ENCODE measurements at regions not wholly inside any gene's neighbourhood (a gene's known extent, or its start where the extent isn't known, plus 50 kb on each side); places are given as distances from the start of the nearest gene placed in this dataset.

DNA sequence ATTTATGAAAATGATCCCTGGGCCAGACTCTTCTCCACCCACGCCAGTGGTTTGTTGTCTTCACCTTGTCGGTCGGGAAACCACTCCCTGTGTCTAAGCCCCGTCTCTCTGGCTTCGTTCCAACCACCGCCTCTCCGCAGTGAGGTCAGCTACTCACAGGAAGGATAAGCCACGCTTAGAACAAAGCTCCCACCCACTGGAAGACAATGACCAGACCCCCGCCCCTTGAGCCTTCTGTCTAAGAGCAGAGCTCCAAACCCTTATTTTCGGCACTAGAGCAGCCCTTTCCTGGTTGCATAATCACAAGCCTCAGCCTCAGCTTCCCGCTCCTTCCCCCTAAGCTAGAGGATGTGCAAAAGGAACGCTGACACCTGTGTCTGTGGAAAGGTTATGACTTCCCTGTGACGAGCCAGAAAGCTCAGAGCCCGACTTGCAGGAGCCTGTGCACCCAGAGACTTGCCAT lies 114.9 kb upstream of the MEF2A start:
- Histone ChIP-seq H3K27me3 (ENCODE audit: control insufficient read depth, insufficient read depth, low read length) (no peaks in the 10 kb centered on the region), H3K36me3 (ENCODE audit: control insufficient read depth, insufficient read depth, low read length) (no peaks in the 10 kb centered on the region), H3K4me3 (ENCODE audit: low read depth, low read length) (no peak overlapping the region)
- DNase-seq (ENCODE audit: low read depth) (peak; percentile 75), FAIRE-seq (no peak)
- TF ChIP-seq, protein P1, sequence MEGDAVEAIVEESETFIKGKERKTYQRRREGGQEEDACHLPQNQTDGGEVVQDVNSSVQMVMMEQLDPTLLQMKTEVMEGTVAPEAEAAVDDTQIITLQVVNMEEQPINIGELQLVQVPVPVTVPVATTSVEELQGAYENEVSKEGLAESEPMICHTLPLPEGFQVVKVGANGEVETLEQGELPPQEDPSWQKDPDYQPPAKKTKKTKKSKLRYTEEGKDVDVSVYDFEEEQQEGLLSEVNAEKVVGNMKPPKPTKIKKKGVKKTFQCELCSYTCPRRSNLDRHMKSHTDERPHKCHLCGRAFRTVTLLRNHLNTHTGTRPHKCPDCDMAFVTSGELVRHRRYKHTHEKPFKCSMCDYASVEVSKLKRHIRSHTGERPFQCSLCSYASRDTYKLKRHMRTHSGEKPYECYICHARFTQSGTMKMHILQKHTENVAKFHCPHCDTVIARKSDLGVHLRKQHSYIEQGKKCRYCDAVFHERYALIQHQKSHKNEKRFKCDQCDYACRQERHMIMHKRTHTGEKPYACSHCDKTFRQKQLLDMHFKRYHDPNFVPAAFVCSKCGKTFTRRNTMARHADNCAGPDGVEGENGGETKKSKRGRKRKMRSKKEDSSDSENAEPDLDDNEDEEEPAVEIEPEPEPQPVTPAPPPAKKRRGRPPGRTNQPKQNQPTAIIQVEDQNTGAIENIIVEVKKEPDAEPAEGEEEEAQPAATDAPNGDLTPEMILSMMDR (IDR thresholded peaks at IDR 0.05; ENCODE audit: insufficient read depth, low read length, severe bottlenecking): no peak

DNA sequence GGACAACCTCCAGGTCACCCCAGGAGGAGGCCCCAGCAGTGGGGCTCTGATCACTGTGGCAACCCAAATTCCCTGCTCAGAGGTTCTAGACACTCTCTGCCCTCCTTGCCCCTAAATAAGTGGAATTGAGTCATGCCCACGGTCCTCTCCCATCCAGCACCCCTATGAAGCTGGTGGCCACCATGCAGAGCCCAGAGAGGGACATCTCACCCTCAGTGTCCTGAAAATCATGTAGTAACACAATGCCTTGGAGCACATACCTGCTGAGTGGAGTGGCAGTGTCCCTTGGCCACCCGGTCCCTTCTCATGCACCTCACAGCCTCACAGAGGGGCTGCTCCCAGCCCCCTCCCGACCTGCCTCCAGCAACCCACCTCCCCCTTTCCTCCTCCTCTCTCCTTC lies 114.3 kb upstream of the MEF2A start:
- Histone ChIP-seq H3K36me3 (ENCODE audit: control insufficient read depth, insufficient read depth, low read length) (no peaks in the 10 kb centered on the region), H3K4me3 (ENCODE audit: low read depth, low read length) (no peak overlapping the region)
- no peak for FAIRE-seq

DNA sequence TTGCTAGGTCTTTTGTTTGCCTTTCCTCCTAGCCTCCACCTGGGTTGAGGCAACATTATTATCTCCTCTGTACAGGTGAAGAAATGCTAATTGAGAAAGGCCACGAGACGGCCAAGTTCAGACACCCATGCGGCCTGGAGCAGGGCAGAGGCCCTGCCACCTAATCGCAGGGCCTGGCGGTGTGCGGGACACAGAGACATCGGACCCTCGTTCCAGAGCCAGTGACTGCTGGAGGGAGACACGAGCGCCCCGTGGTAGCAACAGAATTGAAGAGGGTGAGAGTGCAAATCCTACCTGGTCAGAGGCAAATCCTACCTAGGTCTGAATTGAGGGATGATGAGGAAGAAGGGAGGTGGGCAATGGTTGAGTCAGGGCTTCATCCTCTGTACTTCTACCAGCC lies 113.8 kb upstream of the MEF2A start:
- DNase-seq (ENCODE audit: low read depth) (no peak), FAIRE-seq (no peak)
- H3K4me3 ChIP-seq (ENCODE audit: low read depth, low read length): no peak overlapping the region
- no peaks in the 10 kb centered on the region for H3K27me3 ChIP-seq (ENCODE audit: control insufficient read depth, insufficient read depth, low read length)
- no peaks in the 10 kb centered on the region for H3K36me3 ChIP-seq (ENCODE audit: control insufficient read depth, insufficient read depth, low read length)
- TF ChIP-seq, protein P1 (IDR thresholded peaks at IDR 0.05; ENCODE audit: insufficient read depth, low read length, severe bottlenecking): no peak

More for the DNA sequence above, 114.3 kb upstream of the MEF2A start:
- TF ChIP-seq, protein P1 (IDR thresholded peaks at IDR 0.05; ENCODE audit: insufficient read depth, low read length, severe bottlenecking): no peak
- no peak for DNase-seq (ENCODE audit: low read depth)
- no peaks in the 10 kb centered on the region for H3K27me3 ChIP-seq (ENCODE audit: control insufficient read depth, insufficient read depth, low read length)

DNA sequence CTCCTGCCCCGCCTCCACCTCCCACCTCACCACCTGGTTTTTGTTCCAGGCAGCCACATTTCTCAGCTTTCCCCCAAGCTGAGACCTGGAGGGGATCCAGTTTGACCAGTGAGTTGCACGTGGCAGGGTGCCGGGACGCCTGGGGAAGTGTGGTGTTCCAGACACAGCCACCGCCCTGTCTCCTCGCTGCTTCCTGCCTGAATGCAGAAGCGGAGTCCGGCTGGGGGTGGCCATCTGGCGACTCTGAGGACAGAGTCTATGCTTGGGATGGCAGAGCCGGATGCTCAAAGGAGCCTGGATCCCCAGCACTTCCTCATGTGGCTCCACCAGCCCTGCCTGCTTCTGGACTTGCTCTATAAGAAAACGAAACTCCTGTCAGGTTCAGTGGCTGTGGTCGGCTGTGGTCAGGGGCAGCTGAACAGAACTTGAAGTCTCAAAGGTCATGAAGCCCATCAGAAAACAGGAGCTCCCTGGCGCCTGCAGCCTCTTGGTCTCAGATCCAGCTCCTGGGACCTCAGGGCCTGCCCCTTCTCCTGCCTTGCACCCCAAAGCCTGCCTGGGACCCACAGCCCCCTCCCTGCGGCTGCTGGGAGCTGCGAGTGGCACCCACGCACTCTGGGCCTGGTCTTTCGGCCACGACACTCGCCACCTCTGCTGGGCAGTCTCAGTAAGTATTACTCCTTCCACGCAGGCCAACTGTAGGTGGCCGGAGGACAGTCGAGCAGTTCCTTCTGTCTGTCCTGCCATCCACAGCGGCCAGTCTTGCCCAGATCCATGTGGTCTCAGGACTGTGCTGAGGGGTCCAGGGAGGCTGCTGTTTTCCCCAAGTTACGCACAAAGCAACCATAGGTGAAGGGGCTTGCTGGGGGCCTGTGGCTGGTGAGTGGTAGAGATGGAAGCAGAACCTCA lies 112.8 kb upstream of the MEF2A start:
- DNase-seq (ENCODE audit: low read depth) (no peak), FAIRE-seq (no peak)
- TF ChIP-seq, protein P1 (IDR thresholded peaks at IDR 0.05; ENCODE audit: insufficient read depth, low read length, severe bottlenecking): no peak
- Histone ChIP-seq H3K27me3 (ENCODE audit: control insufficient read depth, insufficient read depth, low read length) (no peaks in the 10 kb centered on the region), H3K4me3 (ENCODE audit: low read depth, low read length) (no peak overlapping the region), H3K36me3 (ENCODE audit: control insufficient read depth, insufficient read depth, low read length) (no peaks in the 10 kb centered on the region)

DNA sequence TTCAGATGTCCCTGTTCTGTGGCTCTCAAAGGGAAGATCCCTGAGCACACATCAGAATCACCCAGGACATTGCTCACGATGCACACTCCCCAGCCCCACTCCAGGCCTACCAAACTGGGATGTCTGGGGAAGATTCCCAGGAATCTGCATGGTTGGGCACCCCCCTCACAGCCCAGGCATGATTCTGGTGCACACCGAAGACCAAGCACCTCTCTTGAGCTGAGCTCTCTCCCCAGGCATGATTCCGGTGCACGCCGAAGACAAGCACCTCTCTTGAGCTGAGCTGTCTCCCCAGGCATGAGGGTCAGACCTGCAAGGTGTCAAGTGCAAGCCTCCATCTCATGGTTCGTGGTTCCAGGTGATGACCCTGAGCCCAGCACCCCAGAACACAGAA lies 112.2 kb upstream of the MEF2A start:
- Histone ChIP-seq H3K36me3 (ENCODE audit: control insufficient read depth, insufficient read depth, low read length) (no peaks in the 10 kb centered on the region), H3K4me3 (ENCODE audit: low read depth, low read length) (no peak overlapping the region), H3K27me3 (ENCODE audit: control insufficient read depth, insufficient read depth, low read length) (no peaks in the 10 kb centered on the region)
- TF ChIP-seq, protein P1 (IDR thresholded peaks at IDR 0.05; ENCODE audit: insufficient read depth, low read length, severe bottlenecking): no peak
- DNase-seq (ENCODE audit: low read depth) (no peak), FAIRE-seq (no peak)

All from bronchial epithelial cell (primary cell).